ENCODE measurements at regions not wholly inside any gene's neighbourhood (a gene's known extent, or its start where the extent isn't known, plus 50 kb on each side); places are given as distances from the start of the nearest gene placed in this dataset.

DNA sequence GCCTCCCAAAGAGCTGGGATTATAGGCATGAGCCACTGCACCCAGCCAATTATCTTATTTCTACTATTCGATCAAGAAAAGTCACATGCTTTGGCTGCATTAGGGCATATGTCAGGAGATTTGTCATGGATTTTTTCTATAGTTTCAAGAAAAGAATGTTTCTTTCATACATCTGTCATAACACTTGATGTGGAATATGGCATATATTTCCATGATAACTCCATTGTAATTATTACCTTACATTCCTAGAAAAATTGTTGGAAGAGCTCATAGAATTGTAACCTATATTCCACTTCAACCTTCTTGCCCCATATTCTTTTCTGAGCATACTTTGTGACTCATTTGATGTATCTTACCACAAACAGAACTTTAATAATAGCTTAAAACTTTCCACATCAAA, 740.9 kb upstream of the FLRT2 start:
- TF ChIP-seq, protein P1, sequence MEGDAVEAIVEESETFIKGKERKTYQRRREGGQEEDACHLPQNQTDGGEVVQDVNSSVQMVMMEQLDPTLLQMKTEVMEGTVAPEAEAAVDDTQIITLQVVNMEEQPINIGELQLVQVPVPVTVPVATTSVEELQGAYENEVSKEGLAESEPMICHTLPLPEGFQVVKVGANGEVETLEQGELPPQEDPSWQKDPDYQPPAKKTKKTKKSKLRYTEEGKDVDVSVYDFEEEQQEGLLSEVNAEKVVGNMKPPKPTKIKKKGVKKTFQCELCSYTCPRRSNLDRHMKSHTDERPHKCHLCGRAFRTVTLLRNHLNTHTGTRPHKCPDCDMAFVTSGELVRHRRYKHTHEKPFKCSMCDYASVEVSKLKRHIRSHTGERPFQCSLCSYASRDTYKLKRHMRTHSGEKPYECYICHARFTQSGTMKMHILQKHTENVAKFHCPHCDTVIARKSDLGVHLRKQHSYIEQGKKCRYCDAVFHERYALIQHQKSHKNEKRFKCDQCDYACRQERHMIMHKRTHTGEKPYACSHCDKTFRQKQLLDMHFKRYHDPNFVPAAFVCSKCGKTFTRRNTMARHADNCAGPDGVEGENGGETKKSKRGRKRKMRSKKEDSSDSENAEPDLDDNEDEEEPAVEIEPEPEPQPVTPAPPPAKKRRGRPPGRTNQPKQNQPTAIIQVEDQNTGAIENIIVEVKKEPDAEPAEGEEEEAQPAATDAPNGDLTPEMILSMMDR (IDR thresholded peaks at IDR 0.05; ENCODE audit: insufficient read depth, missing control alignments): no peak
- FAIRE-seq (no peak), DNase-seq (ENCODE audit: insufficient read length, low spot score) (no peak)

DNA sequence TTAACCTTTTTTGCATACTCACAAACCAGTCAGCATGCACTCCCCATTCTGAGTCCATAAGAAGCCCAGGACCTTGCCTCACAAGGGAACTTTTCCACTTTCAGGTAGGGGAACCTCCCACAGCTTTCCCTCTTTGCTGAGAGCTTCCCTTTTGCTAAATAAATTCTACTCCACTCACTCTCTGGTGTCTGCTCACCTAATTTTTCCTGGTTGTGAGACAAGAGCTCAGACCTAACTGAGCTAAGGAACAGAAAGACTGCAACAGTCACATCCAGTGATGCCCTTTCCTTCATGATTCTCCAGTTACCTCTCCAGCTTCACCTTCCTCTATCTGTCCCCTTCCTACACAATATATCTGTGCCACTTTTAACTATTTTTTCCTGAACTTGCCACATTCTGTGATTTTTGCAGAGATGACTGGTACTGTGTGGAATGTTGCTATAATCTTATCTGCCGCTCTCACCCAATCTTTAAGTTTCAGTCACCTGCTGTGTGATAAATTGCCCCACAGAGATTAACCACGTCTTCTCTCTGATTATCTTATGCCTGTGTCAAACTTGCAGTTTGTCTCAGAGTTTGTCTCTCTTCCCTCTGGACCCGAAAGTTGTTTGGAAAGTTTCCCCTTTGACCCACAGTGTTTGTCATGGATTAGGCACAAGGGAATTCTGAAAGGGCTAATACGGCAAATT, 737.1 kb upstream of the FLRT2 start:
- TF ChIP-seq, protein P1 (IDR thresholded peaks at IDR 0.05; ENCODE audit: insufficient read depth, missing control alignments): no peak
- FAIRE-seq: no peak
- no peak for DNase-seq (ENCODE audit: insufficient read length, low spot score)

DNA sequence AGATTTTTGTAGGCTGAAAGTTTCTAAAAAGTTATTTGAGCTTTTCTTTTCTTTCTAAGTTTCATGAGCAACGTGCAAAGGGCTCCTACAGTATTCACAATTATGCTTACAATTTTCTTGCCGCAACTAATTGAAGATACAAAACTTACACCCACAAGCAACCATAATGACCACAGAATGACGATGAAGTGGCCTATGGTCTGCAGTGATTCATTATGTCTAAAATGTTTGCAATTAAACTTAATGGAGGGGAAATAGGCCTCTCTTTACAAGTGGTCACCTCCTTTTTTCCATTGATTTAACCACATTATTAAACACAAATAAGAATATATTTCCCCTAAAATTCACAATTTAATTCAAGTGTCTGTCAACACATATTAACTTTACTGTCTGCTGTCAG, 732.6 kb upstream of the FLRT2 start:
- TF ChIP-seq, protein P1 (IDR thresholded peaks at IDR 0.05; ENCODE audit: insufficient read depth, missing control alignments): no peak
- FAIRE-seq (no peak), DNase-seq (ENCODE audit: insufficient read length, low spot score) (no peak)

DNA sequence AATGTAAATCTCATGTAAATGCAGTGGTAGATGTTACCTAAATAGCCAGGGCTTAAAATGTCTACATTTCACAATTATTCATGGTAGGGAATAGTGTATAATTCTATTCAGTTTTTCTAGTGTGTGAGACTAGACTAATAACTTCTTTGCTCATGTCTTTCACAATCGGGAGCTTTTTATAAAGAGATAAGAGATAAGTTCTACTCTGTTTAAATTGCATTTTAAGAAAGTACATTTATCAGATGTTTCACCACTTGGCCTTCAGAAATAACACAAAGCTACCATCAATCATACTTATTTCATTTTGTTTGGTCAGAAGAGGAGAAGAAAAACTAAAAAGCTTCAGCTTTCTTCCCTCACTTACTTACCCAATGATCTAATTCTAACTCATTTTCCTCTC, 725.5 kb upstream of the FLRT2 start:
- DNase-seq (ENCODE audit: insufficient read length, low spot score): no peak
- TF ChIP-seq, protein P1 (IDR thresholded peaks at IDR 0.05; ENCODE audit: insufficient read depth, missing control alignments): no peak
- no peak for FAIRE-seq

DNA sequence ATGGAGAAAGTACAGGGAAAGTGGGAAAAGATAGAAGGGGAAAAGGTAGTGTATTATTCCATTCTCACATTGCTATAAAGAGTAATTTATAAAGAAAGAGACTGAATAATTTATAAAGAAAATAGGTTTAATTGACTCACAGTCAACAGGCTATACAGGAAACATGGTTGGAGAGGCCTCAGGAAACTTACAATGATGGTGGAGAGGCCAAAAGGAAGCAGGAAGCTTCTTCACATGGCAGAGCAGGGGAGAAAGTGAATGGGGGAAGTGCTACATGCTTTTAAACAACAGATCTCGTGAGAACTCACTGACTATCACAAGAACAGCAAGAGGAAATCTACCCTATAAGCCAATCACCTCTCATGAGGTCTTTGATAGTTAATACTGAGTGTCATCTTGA, 725.0 kb upstream of the FLRT2 start:
- DNase-seq (ENCODE audit: insufficient read length, low spot score) (no peak), FAIRE-seq (no peak)

DNA sequence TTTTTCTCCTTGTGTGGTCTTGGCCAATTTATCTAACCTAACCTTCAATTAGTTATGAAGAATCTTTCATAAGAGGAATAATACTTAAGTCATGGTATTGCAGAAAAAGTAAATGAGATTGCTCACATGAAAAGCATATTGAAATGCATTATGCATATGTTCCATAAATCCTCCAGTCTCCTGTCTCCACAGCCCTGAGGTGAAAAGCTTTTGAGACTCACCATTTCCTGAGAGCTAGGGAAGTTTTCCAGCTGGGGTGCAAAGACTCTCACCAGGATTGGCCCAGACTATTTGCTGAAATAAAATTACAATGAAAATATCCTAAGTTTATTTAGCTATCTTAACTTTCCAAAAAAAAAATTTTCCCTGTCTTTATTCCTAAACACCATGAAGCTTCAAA, 723.8 kb upstream of the FLRT2 start:
- TF ChIP-seq, protein P1 (IDR thresholded peaks at IDR 0.05; ENCODE audit: insufficient read depth, missing control alignments): no peak
- no peak for DNase-seq (ENCODE audit: insufficient read length, low spot score)
- FAIRE-seq: no peak

More for the DNA sequence above, 725.0 kb upstream of the FLRT2 start:
- TF ChIP-seq, protein P1 (IDR thresholded peaks at IDR 0.05; ENCODE audit: insufficient read depth, missing control alignments): no peak

DNA sequence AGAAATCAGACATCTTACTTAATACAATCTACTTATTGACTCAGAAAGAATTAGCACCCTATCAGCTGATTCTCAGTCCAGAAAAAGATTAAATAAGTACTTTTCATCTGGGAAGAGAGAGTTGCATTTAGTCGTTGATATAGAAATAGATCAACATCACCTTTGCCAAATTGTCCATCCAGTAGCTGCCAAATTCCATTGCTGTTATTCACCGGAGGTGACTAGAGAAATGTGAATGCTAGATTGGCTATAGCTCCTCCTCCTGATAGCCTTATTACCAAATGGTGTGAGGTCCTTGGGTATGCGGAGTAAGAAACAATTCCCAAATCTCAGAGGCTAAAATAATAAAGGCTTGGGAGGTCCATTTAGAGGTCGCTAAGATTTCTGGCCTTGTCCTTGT, 723.3 kb upstream of the FLRT2 start:
- FAIRE-seq: no peak
- no peak for DNase-seq (ENCODE audit: insufficient read length, low spot score)
- TF ChIP-seq, protein P1 (IDR thresholded peaks at IDR 0.05; ENCODE audit: insufficient read depth, missing control alignments): no peak
